Liver (tissue), 2 donors: ENCODE measurements at regions not wholly inside any gene's neighbourhood (a gene's known extent, or its start where the extent isn't known, plus 50 kb on each side); places are given as distances from the start of the nearest gene placed in this dataset.

Experiments used
- YY1 ChIP-seq: IDR thresholded peaks from 2 replicates; pipeline ENCODE4 v1.6.1; 2016; ENCODE audit warnings: antibody characterized with exemption, mild to moderate bottlenecking
- TF ChIP-seq, protein P1 (sequence below): fragments of 150-350 bp; IDR thresholded peaks from 2 replicates; pipeline ENCODE4 v1.5.1; 2017; ENCODE audit warnings: improper control_type of control experiment, low read depth, low read length; ENCODE audit not compliant: missing input control
- donor health status: healthy.

DNA sequence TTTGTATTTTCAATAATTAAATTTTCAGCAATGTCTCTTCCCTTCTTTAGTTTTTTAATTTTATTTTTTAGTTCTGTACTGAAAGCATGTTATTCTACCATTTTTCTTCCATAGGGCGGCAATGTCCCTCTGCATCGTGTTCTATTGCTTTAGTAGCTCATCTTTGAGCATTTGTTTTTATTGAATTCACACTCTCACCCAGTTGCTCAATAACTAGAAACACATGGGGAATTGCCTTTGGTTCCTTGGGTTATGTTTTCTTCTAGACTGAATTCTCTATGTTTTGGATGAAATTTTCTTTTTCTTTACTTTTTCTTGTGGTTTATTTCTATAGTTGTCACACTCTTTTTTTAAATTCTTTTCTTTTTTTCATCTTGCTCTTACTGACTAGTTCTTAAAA is 233.8 kb upstream of the LDB2 start:
- TF ChIP-seq, protein P1, sequence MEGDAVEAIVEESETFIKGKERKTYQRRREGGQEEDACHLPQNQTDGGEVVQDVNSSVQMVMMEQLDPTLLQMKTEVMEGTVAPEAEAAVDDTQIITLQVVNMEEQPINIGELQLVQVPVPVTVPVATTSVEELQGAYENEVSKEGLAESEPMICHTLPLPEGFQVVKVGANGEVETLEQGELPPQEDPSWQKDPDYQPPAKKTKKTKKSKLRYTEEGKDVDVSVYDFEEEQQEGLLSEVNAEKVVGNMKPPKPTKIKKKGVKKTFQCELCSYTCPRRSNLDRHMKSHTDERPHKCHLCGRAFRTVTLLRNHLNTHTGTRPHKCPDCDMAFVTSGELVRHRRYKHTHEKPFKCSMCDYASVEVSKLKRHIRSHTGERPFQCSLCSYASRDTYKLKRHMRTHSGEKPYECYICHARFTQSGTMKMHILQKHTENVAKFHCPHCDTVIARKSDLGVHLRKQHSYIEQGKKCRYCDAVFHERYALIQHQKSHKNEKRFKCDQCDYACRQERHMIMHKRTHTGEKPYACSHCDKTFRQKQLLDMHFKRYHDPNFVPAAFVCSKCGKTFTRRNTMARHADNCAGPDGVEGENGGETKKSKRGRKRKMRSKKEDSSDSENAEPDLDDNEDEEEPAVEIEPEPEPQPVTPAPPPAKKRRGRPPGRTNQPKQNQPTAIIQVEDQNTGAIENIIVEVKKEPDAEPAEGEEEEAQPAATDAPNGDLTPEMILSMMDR = no peak
- no peak for TF ChIP-seq YY1
